H9 (cell line): ENCODE measurements at regions not wholly inside any gene's neighbourhood (a gene's known extent, or its start where the extent isn't known, plus 50 kb on each side); places are given as distances from the start of the nearest gene placed in this dataset.

Experiments
- DNase-seq: peaks from one replicate; pipeline ENCODE4 v3.0.0-alpha.2; 2017
- H2AFZ ChIP-seq: one replicate; pipeline ENCODE4 v1.6.1; 2013; ENCODE audit warnings: mild to moderate bottlenecking, low read length, control low read depth, moderate library complexity
- H2AK5ac ChIP-seq: 2 replicates; pipeline ENCODE4 v1.6.1; 2013; ENCODE audit warnings: low read length, control low read depth, mixed read lengths; ENCODE audit not compliant: insufficient read length
- H2BK120ac ChIP-seq: one replicate; pipeline ENCODE4 v1.6.1; 2013; ENCODE audit warnings: low read depth, mild to moderate bottlenecking, low read length, control low read depth, inconsistent platforms; ENCODE audit not compliant: poor library complexity, severe bottlenecking
- H2BK12ac ChIP-seq: 2 replicates; pipeline ENCODE4 v1.6.1; 2013; ENCODE audit warnings: low read length, control low read depth, mixed read lengths, low read depth; ENCODE audit not compliant: insufficient read length
- H2BK15ac ChIP-seq: 2 replicates; pipeline ENCODE4 v1.6.1; 2013; ENCODE audit warnings: low read depth, low read length, control low read depth
- H2BK20ac ChIP-seq: one replicate; pipeline ENCODE4 v1.6.1; 2013; ENCODE audit warnings: low read depth, mild to moderate bottlenecking, low read length, control low read depth, inconsistent platforms; ENCODE audit not compliant: poor library complexity, severe bottlenecking
- H2BK5ac ChIP-seq: 2 replicates; pipeline ENCODE4 v1.6.1; 2013; ENCODE audit warnings: low read length, control low read depth, mixed read lengths; ENCODE audit not compliant: insufficient read length
- H3K14ac ChIP-seq: 2 replicates; pipeline ENCODE4 v1.6.1; 2013; ENCODE audit warnings: low read length, control low read depth; ENCODE audit not compliant: insufficient read depth
- H3K18ac ChIP-seq: 2 replicates; pipeline ENCODE4 v1.6.1; 2013; ENCODE audit warnings: low read depth, mild to moderate bottlenecking, mixed read lengths, low read length, control low read depth; ENCODE audit not compliant: insufficient read length
- H3K23ac ChIP-seq: 2 replicates; pipeline ENCODE4 v1.6.1; 2013; ENCODE audit warnings: low read length, control low read depth, mixed read lengths, low read depth; ENCODE audit not compliant: insufficient read length
- H3K23me2 ChIP-seq: 2 replicates; pipeline ENCODE4 v1.6.1; 2013; ENCODE audit warnings: low read depth, mild to moderate bottlenecking, mixed read lengths, low read length, control low read depth; ENCODE audit not compliant: insufficient read length, poor library complexity, severe bottlenecking
- H3K27ac ChIP-seq: 2 replicates; pipeline ENCODE4 v1.5.1; 2013; ENCODE audit warnings: low read length, control low read depth, mixed read lengths, low read depth; ENCODE audit not compliant: insufficient read length
- H3K27me3 ChIP-seq: 2 replicates; pipeline ENCODE4 v1.6.1; 2013; ENCODE audit warnings: low read length, control low read depth, inconsistent platforms; ENCODE audit not compliant: insufficient read depth
- H3K4ac ChIP-seq: 2 replicates; pipeline ENCODE4 v1.6.1; 2013; ENCODE audit warnings: low read depth, mild to moderate bottlenecking, control low read depth, inconsistent platforms, low read length, moderate library complexity
- H3K4me1 ChIP-seq: 2 replicates; pipeline ENCODE4 v1.6.1; 2013; ENCODE audit warnings: low read length, control low read depth, inconsistent platforms; ENCODE audit not compliant: insufficient read depth
- H3K4me2 ChIP-seq: 2 replicates; pipeline ENCODE4 v1.6.1; 2013; ENCODE audit warnings: low read length, control low read depth, mixed read lengths; ENCODE audit not compliant: insufficient read length, insufficient read depth
- H3K56ac ChIP-seq: 2 replicates; pipeline ENCODE4 v1.6.1; 2013; ENCODE audit warnings: low read depth, mild to moderate bottlenecking, mixed read lengths, low read length, control low read depth; ENCODE audit not compliant: insufficient read length
- H3K79me1 ChIP-seq: 2 replicates; pipeline ENCODE4 v1.6.1; 2013; ENCODE audit warnings: low read depth, mild to moderate bottlenecking, moderate library complexity, low read length, control low read depth, inconsistent platforms; ENCODE audit not compliant: insufficient read depth, poor library complexity, severe bottlenecking
- H3K79me2 ChIP-seq: 2 replicates; pipeline ENCODE4 v1.6.1; 2013; ENCODE audit warnings: low read length, control low read depth, inconsistent platforms; ENCODE audit not compliant: insufficient read depth
- H3K9ac ChIP-seq: 2 replicates; pipeline ENCODE4 v1.6.1; 2013; ENCODE audit warnings: low read length, control low read depth, mixed read lengths; ENCODE audit not compliant: insufficient read length; ENCODE audit errors: extremely low read depth
- H3K9me3 ChIP-seq: one replicate; pipeline ENCODE4 v1.6.1; 2013; ENCODE audit warnings: low read depth, low read length, inconsistent platforms; ENCODE audit not compliant: control insufficient read depth
- H3T11ph ChIP-seq: one replicate; pipeline ENCODE4 v1.6.1; 2013; ENCODE audit warnings: mild to moderate bottlenecking, low read length, control low read depth, inconsistent platforms
- H4K20me1 ChIP-seq: one replicate; pipeline ENCODE4 v1.6.1; 2013; ENCODE audit not compliant: control insufficient read depth, insufficient read length, insufficient read depth
- H4K5ac ChIP-seq: 2 replicates; pipeline ENCODE4 v1.6.1; 2013; ENCODE audit warnings: low read depth, mild to moderate bottlenecking, mixed read lengths, low read length, control low read depth; ENCODE audit not compliant: insufficient read length
- H4K8ac ChIP-seq: replicated peaks from 2 replicates; pipeline ENCODE4 v1.6.1; 2013; ENCODE audit warnings: low read length, control low read depth, mixed read lengths, low read depth; ENCODE audit not compliant: insufficient read length
- H4K91ac ChIP-seq: 2 replicates; pipeline ENCODE4 v1.6.1; 2013; ENCODE audit warnings: low read depth, mild to moderate bottlenecking, moderate library complexity, mixed read lengths, low read length, control low read depth; ENCODE audit not compliant: insufficient read length
- H3K27ac Mint-ChIP-seq, 3 experiments: 2 replicates in 2 of 3; 3 replicates in 1 of 3; pipeline ENCODE4 v1.8.0; 2020 to 2021; ENCODE audit warnings: mixed read lengths in 3 of 3, mild to moderate bottlenecking in 1 of 3, moderate library complexity in 1 of 3
- H3K27me3 Mint-ChIP-seq: 2 replicates; pipeline ENCODE4 v1.8.0; 2021; ENCODE audit warnings: low read depth, mild to moderate bottlenecking, moderate library complexity, mixed read lengths
- H3K36me3 Mint-ChIP-seq, 3 experiments: 2 replicates in 2 of 3; 3 replicates in 1 of 3; pipeline ENCODE4 v1.8.0; 2020 to 2021; ENCODE audit warnings: low read depth in 3 of 3, mixed read lengths in 3 of 3; ENCODE audit not compliant: insufficient read depth in 1 of 3
- H3K4me1 Mint-ChIP-seq, 2 experiments: 2 replicates each; pipeline ENCODE4 v1.8.0; 2020; ENCODE audit warnings: mixed read lengths in 2 of 2
- H3K4me3 Mint-ChIP-seq, 2 experiments: 2 replicates in 1 of 2; 3 replicates in 1 of 2; pipeline ENCODE4 v1.8.0; 2020 to 2021; ENCODE audit warnings: mild to moderate bottlenecking in 2 of 2, mixed read lengths in 2 of 2, moderate library complexity in 1 of 2
- H3K9me3 Mint-ChIP-seq, 2 experiments: 2 replicates in 1 of 2; 3 replicates in 1 of 2; pipeline ENCODE4 v1.8.0; 2020; ENCODE audit warnings: mild to moderate bottlenecking in 2 of 2, mixed read lengths in 2 of 2, moderate library complexity in 1 of 2
- CTCF ChIP-seq: fragments of 200-600 bp; sonication (generic); conservative IDR thresholded peaks from 3 replicates; pipeline ENCODE4 v1.8.0; 2021; ENCODE audit warnings: antibody characterized with exemption, mild to moderate bottlenecking
- WGBS: extraction: QIAGEN DNeasy Blood & Tissue Kit; methylation state at CpG from one replicate; pipeline ENCODE4 v1.1.7; 2013; ENCODE audit warnings: missing lambda C conversion rate, low lambda C conversion rate, mixed read lengths; ENCODE audit not compliant: insufficient read length; ENCODE audit errors: extremely low coverage; 5-methylcytosine and 5-hydroxymethylcytosine counted together

DNA sequence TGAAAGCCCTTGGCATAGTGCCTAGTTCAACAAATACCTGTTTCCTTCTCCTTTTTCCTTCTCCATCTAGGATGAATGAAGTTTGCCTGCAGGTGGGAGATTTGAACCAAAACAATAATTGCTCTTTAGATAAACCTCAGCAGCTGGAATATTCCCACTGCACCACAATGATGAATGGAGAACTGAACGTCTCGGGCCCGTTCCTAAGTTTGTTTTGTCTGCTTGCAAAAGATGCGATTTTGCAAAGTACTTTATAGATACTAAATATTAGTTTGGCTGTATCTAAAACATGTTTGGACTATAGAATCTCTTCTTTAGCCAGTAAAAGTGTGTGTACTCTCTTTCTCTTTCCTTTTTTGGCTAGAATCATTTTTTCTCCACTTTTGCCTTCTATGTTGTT, 75.8 kb upstream of the BMPER start:
- Histone ChIP-seq H3K9me3 (no peaks in the 10 kb centered on the region), H2BK5ac (no peak overlapping the region), H3K79me1 (no peaks in the 10 kb centered on the region), H4K20me1 (no peaks in the 10 kb centered on the region), H2BK20ac (no peak overlapping the region), H3K23me2 (no peaks in the 10 kb centered on the region), H2BK12ac (no peak overlapping the region), H3K56ac (no peak overlapping the region), H3T11ph (no peak overlapping the region), H3K14ac (no peak overlapping the region), H3K4me1 (no peaks in the 10 kb centered on the region), H2BK15ac (no peak overlapping the region), H3K18ac (no peak overlapping the region), H2BK120ac (no peak overlapping the region), H2AFZ (no peak overlapping the region), H3K4me2 (no peak overlapping the region), H2AK5ac (no peak overlapping the region), H4K91ac (no peak overlapping the region), H3K27ac (no peak overlapping the region), H3K27me3 (no peaks in the 10 kb centered on the region), H3K23ac (no peak overlapping the region), H4K5ac (no peak overlapping the region), H3K9ac (no peak overlapping the region), H3K79me2 (no peaks in the 10 kb centered on the region), H3K4ac (no peak overlapping the region), H4K8ac (no peak overlapping the region)
- no peaks in the 10 kb centered on the region for H3K36me3 Mint-ChIP-seq
- WGBS: no CpG with 5 or more reads among the region's 4 CpGs
- no peak overlapping the region for H3K27ac Mint-ChIP-seq
- no peaks in the 10 kb centered on the region for H3K9me3 Mint-ChIP-seq
- TF ChIP-seq CTCF: no peak
- DNase-seq: no peak
- H3K4me1 Mint-ChIP-seq: no peaks in the 10 kb centered on the region; a peak in 1 of 4 replicates
- no peak overlapping the region for H3K4me3 Mint-ChIP-seq
- H3K27me3 Mint-ChIP-seq: no peaks in the 10 kb centered on the region; the same call in none of the 2 replicates
